ENCODE measurements at regions not wholly inside any gene's neighbourhood (a gene's known extent, or its start where the extent isn't known, plus 50 kb on each side); places are given as distances from the start of the nearest gene placed in this dataset.
"Not testable (repeated sequence)": the region's sequence is repeated elsewhere in the genome, so short reads cannot be mapped to it uniquely, and the experiment has no call there.

DNA sequence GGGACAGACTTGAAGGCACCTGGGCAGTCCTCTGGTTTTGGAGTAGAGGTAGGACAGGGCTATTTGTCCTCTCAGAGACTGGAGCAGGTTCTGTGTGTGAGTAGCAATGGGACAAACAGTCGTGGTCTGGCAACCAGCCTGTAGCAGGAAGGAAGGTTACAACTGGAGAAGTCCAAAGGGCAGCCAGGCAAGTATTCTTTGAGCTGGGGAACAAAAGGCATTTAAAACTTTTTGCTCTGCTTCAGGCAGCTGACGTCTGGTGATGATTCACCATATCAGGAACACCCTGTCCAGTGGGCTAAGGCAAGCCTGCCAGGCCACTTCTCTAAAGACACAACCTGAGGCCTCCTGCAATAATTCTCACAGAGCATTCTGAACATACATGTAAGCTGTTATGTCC lies 83.3 kb downstream of the PPIAL4A start:
- WGBS, 2 experiments (ENCODE audit: low coverage in 1 of 2, low lambda C conversion rate in 2 of 2, missing lambda C conversion rate in 2 of 2): 7 to 10% methylated on average over 1 to 2 of the region's 2 CpGs
- H3K4me2 ChIP-seq (ENCODE audit: unreplicated experiment); H3K9me2 ChIP-seq (ENCODE audit: insufficient read depth); H3K79me2 ChIP-seq (ENCODE audit: insufficient read depth); H3K4me1 ChIP-seq (ENCODE audit: insufficient read depth); H3K36me3 ChIP-seq (ENCODE audit: low read depth); in situ Hi-C loops (cut with MboI); H4K20me1 ChIP-seq (ENCODE audit: insufficient read depth); H3K4me3 ChIP-seq; H2AFZ ChIP-seq; H3K27me3 ChIP-seq (replicated peaks; ENCODE audit: insufficient read depth); H3K9me3 ChIP-seq (ENCODE audit: low read depth); H3F3A ChIP-seq (ENCODE audit: insufficient read depth); H3K9ac ChIP-seq; H3K27ac ChIP-seq: not testable (repeated sequence)
- peak; percentile 1 for DNase-seq

DNA sequence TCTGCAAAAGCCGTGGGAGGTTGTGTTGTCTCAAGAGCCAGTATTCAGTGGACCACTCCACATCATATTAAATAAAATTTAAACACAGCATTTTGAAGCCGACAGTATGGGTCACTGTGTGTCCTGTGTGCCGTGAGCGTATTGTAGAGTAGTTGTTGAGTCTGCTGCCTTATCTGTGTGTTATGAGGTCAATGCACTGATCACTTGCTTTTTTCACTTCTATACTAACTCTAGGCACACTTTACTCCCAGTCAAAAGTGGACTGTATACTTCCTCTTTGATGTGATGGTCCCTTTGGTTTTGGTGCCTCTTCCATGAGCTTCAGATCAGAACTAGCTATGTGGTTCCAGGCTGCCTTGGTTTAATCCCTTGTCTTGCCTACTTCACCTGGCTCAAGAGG lies 84.3 kb downstream of the PPIAL4A start:
- H3K79me2 ChIP-seq (ENCODE audit: insufficient read depth); H3K36me3 ChIP-seq (ENCODE audit: low read depth); in situ Hi-C loops (cut with MboI); H3K27me3 ChIP-seq (replicated peaks; ENCODE audit: insufficient read depth); H3K27ac ChIP-seq; H3K9me2 ChIP-seq (ENCODE audit: insufficient read depth); H3K4me2 ChIP-seq (ENCODE audit: unreplicated experiment); DNase-seq; H2AFZ ChIP-seq; H3F3A ChIP-seq (ENCODE audit: insufficient read depth); H3K4me1 ChIP-seq (ENCODE audit: insufficient read depth); H3K9me3 ChIP-seq (ENCODE audit: low read depth); H4K20me1 ChIP-seq (ENCODE audit: insufficient read depth); H3K4me3 ChIP-seq; H3K9ac ChIP-seq: not testable (repeated sequence)
- 51 to 54% methylated on average over 4 of the region's 4 CpGs for WGBS, 2 experiments (ENCODE audit: low coverage in 1 of 2, low lambda C conversion rate in 2 of 2, missing lambda C conversion rate in 2 of 2)

DNA sequence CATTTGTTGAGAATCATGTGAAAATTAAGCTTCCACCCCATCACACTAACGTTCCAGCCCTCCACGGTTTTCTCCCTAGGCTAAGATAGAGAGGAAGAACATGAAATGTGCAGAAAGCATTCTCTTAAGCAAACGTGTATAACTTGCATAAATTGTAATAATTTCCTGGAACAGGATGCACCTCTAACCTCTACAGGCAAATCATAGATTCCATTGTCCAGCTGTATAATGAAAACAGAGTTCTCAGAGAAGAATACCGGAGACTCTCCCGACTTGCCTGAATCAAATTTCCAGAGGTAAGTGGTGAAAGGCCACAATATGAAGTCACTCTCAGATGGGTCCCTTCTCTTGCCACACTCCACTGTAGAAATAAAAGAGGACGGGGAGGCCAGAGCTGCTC lies 87.7 kb downstream of the PPIAL4A start:
- H3K27ac ChIP-seq; H3K4me3 ChIP-seq; H3K9me2 ChIP-seq (ENCODE audit: insufficient read depth); H2AFZ ChIP-seq; H4K20me1 ChIP-seq (ENCODE audit: insufficient read depth); H3K9me3 ChIP-seq (ENCODE audit: low read depth); DNase-seq; H3K4me2 ChIP-seq (ENCODE audit: unreplicated experiment); in situ Hi-C loops (cut with MboI); H3K4me1 ChIP-seq (ENCODE audit: insufficient read depth); H3K79me2 ChIP-seq (ENCODE audit: insufficient read depth); H3K36me3 ChIP-seq (ENCODE audit: low read depth); H3K27me3 ChIP-seq (replicated peaks; ENCODE audit: insufficient read depth); H3F3A ChIP-seq (ENCODE audit: insufficient read depth); H3K9ac ChIP-seq: not testable (repeated sequence)
- 10 to 14% methylated on average over 4 to 6 of the region's 6 CpGs for WGBS, 2 experiments (ENCODE audit: low coverage in 1 of 2, low lambda C conversion rate in 2 of 2, missing lambda C conversion rate in 2 of 2)

DNA sequence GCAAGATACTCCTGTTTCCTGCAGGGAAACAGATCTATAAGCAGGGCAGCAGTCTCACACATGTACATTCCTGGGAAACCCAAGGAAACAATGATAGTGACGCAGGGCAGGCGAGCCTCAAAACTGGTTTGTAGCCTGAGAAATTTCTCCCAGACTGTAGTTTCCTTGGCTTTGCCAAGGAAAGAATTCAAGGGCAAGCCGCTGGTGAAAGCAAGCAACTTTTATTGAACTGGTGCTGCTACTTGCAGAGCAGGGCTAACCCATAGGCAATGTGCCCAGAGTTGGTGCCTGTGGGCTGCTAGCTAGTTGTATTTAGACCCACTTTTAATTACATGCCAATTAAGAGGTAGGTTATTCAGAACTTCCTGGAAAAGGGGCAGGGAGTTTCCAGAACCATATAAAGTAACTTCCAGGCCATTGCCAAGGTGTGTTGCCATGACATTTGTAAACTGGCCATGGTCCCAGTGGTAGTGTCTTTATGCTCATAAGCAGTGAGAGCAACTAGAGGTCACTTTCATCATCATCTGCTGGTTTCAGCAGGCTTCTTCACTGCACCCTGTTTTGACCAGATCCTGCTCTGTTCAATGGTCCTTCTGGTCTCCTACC lies 92.0 kb downstream of the PPIAL4A start:
- H2AFZ ChIP-seq; H4K20me1 ChIP-seq (ENCODE audit: insufficient read depth); H3F3A ChIP-seq (ENCODE audit: insufficient read depth); H3K9me2 ChIP-seq (ENCODE audit: insufficient read depth); DNase-seq; H3K36me3 ChIP-seq (ENCODE audit: low read depth); H3K9ac ChIP-seq; H3K4me2 ChIP-seq (ENCODE audit: unreplicated experiment); H3K4me3 ChIP-seq; H3K27ac ChIP-seq; H3K4me1 ChIP-seq (ENCODE audit: insufficient read depth); H3K79me2 ChIP-seq (ENCODE audit: insufficient read depth); H3K9me3 ChIP-seq (ENCODE audit: low read depth); H3K27me3 ChIP-seq (replicated peaks; ENCODE audit: insufficient read depth); in situ Hi-C loops (cut with MboI): not testable (repeated sequence)
- 0 to 15% methylated on average over 1 to 3 of the region's 3 CpGs for WGBS, 2 experiments (ENCODE audit: low coverage in 1 of 2, low lambda C conversion rate in 2 of 2, missing lambda C conversion rate in 2 of 2)

DNA sequence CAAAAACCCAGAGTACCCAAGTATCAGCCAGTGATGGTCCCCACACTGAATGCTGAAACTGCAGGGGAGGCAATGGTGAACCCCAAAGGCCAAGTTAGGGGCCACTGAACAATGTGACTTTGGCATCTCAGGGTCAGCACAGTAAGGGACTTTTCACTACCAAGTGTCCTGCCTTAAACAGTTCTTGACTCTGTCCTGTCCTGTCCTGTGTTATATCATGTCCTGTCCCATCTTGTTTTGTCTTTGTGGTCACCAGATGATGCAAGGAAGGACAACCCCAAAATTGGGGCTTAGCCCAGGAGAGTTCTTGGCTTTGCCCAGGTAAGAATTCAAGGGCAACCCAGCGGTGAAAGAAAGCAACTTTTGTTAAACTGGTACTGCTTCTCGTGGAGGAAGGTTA lies 105.0 kb downstream of the PPIAL4A start:
- H3K36me3 ChIP-seq (ENCODE audit: low read depth); H3K4me1 ChIP-seq (ENCODE audit: insufficient read depth); H3K4me2 ChIP-seq (ENCODE audit: unreplicated experiment); H3K4me3 ChIP-seq; H3K9me3 ChIP-seq (ENCODE audit: low read depth); H3K9ac ChIP-seq; H3K79me2 ChIP-seq (ENCODE audit: insufficient read depth); H4K20me1 ChIP-seq (ENCODE audit: insufficient read depth); DNase-seq; H3K27me3 ChIP-seq (replicated peaks; ENCODE audit: insufficient read depth); H2AFZ ChIP-seq; H3F3A ChIP-seq (ENCODE audit: insufficient read depth); H3K27ac ChIP-seq; in situ Hi-C loops (cut with MboI); H3K9me2 ChIP-seq (ENCODE audit: insufficient read depth): not testable (repeated sequence)
- 80% methylated on average over 1 of the region's 2 CpGs; no CpG with 5 or more reads in 1 of the 2 experiments for WGBS, 2 experiments (ENCODE audit: low coverage in 1 of 2, low lambda C conversion rate in 2 of 2, missing lambda C conversion rate in 2 of 2)

DNA sequence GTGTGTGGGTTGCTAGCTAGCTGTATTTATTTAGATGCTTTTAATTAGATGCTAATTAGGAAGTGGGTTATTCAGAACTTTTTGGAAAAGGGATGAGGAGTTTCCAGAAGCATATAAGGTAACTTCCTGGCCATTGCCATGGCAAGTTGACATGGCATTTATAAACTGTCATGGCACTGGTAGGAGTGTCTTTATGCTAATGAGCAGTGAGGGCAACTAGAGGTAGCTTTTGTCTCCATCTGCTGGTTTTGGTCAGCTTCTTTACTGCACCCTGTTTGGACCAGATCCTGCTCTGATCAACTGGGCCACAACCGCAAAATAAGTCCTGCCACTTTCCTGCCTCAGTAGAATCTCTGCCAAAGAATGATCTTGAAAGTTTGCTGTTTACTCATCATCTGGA lies 105.5 kb downstream of the PPIAL4A start:
- H3K27ac ChIP-seq; H3K9me2 ChIP-seq (ENCODE audit: insufficient read depth); H3K9me3 ChIP-seq (ENCODE audit: low read depth); H3F3A ChIP-seq (ENCODE audit: insufficient read depth); H3K4me3 ChIP-seq; H3K27me3 ChIP-seq (replicated peaks; ENCODE audit: insufficient read depth); H4K20me1 ChIP-seq (ENCODE audit: insufficient read depth); DNase-seq; H3K4me1 ChIP-seq (ENCODE audit: insufficient read depth); H3K36me3 ChIP-seq (ENCODE audit: low read depth); H3K4me2 ChIP-seq (ENCODE audit: unreplicated experiment); H3K9ac ChIP-seq; H2AFZ ChIP-seq; in situ Hi-C loops (cut with MboI); H3K79me2 ChIP-seq (ENCODE audit: insufficient read depth): not testable (repeated sequence)
- no CpG with 5 or more reads among the region's 1 CpG for WGBS, 2 experiments (ENCODE audit: low coverage in 1 of 2, low lambda C conversion rate in 2 of 2, missing lambda C conversion rate in 2 of 2)

DNA sequence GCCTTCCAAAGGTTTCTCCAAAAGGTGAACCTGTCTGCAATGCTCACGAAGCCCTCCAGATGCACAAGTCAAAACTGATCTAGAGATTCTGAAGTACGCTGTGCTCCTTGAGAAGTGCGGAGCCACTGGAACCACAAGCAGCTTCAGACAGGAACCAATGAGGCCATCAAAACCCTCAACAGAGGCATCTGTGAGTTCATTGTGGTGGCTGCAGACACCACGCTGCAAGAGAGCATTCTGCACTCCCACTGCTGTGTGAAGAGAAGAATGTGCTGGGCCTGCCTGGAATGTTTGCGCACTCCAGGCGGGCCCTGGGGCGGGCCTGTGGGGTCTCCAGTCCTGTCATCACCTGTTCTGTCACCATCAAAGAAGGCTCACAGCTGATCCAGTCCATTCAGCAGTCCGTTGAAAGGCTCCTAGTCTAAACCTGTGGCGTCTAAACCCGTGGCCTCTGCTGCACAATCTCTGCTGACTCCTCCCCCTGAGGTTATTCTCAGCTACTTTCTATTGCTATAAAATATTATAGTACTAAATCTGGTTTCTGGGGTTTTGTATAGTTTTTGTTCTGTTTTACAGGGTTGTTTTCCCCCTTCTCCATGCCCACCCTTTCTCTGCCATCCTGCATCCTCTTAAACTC lies 111.6 kb downstream of the PPIAL4A start:
- DNase-seq; H3K79me2 ChIP-seq (ENCODE audit: insufficient read depth); in situ Hi-C loops (cut with MboI); H3K27ac ChIP-seq; H4K20me1 ChIP-seq (ENCODE audit: insufficient read depth); H2AFZ ChIP-seq; H3K4me2 ChIP-seq (ENCODE audit: unreplicated experiment); H3K9me3 ChIP-seq (ENCODE audit: low read depth); H3K9ac ChIP-seq; H3K9me2 ChIP-seq (ENCODE audit: insufficient read depth); H3K4me3 ChIP-seq; H3K36me3 ChIP-seq (ENCODE audit: low read depth); H3K27me3 ChIP-seq (replicated peaks; ENCODE audit: insufficient read depth); H3K4me1 ChIP-seq (ENCODE audit: insufficient read depth); H3F3A ChIP-seq (ENCODE audit: insufficient read depth): not testable (repeated sequence)
- 52 to 53% methylated on average over 3 of the region's 10 CpGs for WGBS, 2 experiments (ENCODE audit: low coverage in 1 of 2, low lambda C conversion rate in 2 of 2, missing lambda C conversion rate in 2 of 2)

DNA sequence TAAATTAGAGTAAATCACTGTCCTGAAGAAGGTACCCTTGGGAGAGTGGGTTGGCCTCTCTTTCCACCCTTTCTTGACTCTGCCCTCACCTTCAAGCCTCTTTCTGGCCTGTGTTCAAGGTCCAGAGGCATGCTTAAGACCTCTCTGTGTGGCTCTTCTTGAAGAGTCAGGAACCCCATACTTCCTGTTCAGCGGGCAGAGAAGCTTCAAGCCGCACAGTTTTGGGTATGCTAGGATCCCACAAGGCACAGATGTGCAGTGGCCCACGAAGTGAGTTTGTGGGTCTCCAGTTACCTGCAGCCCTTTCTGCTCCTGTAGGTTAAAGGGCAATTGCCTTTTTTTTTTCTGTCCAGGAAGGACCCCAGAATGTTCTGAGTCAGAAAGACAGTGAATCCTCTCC lies 113.7 kb downstream of the PPIAL4A start:
- H2AFZ ChIP-seq; H4K20me1 ChIP-seq (ENCODE audit: insufficient read depth); in situ Hi-C loops (cut with MboI); H3K9ac ChIP-seq; H3K36me3 ChIP-seq (ENCODE audit: low read depth); H3K79me2 ChIP-seq (ENCODE audit: insufficient read depth); H3F3A ChIP-seq (ENCODE audit: insufficient read depth); H3K27me3 ChIP-seq (replicated peaks; ENCODE audit: insufficient read depth); H3K4me2 ChIP-seq (ENCODE audit: unreplicated experiment); H3K27ac ChIP-seq; H3K4me1 ChIP-seq (ENCODE audit: insufficient read depth); H3K4me3 ChIP-seq; H3K9me2 ChIP-seq (ENCODE audit: insufficient read depth); DNase-seq; H3K9me3 ChIP-seq (ENCODE audit: low read depth): not testable (repeated sequence)
- 0 to 7% methylated on average over 1 of the region's 3 CpGs for WGBS, 2 experiments (ENCODE audit: low coverage in 1 of 2, low lambda C conversion rate in 2 of 2, missing lambda C conversion rate in 2 of 2)
